NCI-H2171 (cell line): ENCODE measurements at regions not wholly inside any gene's neighbourhood (a gene's known extent, or its start where the extent isn't known, plus 50 kb on each side); places are given as distances from the start of the nearest gene placed in this dataset.
A peak's percentile ranks its signal among the peaks of the same experiment; 100 is the strongest.

Experiments used
- DNase-seq: peaks from one replicate; lab custom pipeline; 2025; lab: John Stamatoyannopoulos, UW

GRCh38 chr12:30874455-30875321 lies 51.9 kb upstream of the TSPAN11 start:
- DNase-seq, result no peak

- no peak for DNase-seq
Observed at GRCh38 chr12:30870491-30871265, 55.9 kb upstream of the TSPAN11 start.

- no peak for DNase-seq
Observed at GRCh38 chr12:30867415-30867814, 59.1 kb upstream of the TSPAN11 start.

- no peak for DNase-seq
Observed at GRCh38 chr12:30866256-30866655, 60.3 kb upstream of the TSPAN11 start.

- DNase-seq, result no peak
Observed at GRCh38 chr12:30863839-30864238, 62.7 kb upstream of the TSPAN11 start.

GRCh38 chr12:30862486-30862885 lies 64.1 kb upstream of the TSPAN11 start:
- DNase-seq, result no peak

GRCh38 chr12:30859226-30859625 lies 67.3 kb upstream of the TSPAN11 start:
- no peak for DNase-seq

GRCh38 chr12:30858471-30858870 lies 68.1 kb upstream of the TSPAN11 start:
- no peak for DNase-seq

GRCh38 chr12:30853561-30854133 lies 72.9 kb upstream of the TSPAN11 start:
- DNase-seq, result no peak

GRCh38 chr12:30850684-30851083 lies 75.9 kb upstream of the TSPAN11 start:
- DNase-seq, result no peak

GRCh38 chr12:30847259-30847658 lies 79.3 kb upstream of the TSPAN11 start:
- DNase-seq, result peak; percentile 58

GRCh38 chr12:30846776-30847175 lies 79.8 kb upstream of the TSPAN11 start:
- no peak for DNase-seq

- DNase-seq, result no peak
Observed at GRCh38 chr12:30845676-30846075, 80.9 kb upstream of the TSPAN11 start.

GRCh38 chr12:30843211-30843610 lies 83.3 kb upstream of the TSPAN11 start:
- DNase-seq, result no peak

- DNase-seq, result no peak
Observed at GRCh38 chr12:30840715-30841114, 85.8 kb upstream of the TSPAN11 start.

GRCh38 chr12:30839643-30840220 lies 85.0 kb upstream of the CAPRIN2 start:
- no peak for DNase-seq

GRCh38 chr12:30837595-30837994 lies 82.8 kb upstream of the CAPRIN2 start:
- DNase-seq, result no peak

- no peak for DNase-seq
Observed at GRCh38 chr12:30836656-30837445, 82.1 kb upstream of the CAPRIN2 start.

- no peak for DNase-seq
Observed at GRCh38 chr12:30835216-30835615, 80.5 kb upstream of the CAPRIN2 start.

- no peak for DNase-seq
Observed at GRCh38 chr12:30830751-30831150, 76.0 kb upstream of the CAPRIN2 start.

GRCh38 chr12:30829876-30830275 lies 75.1 kb upstream of the CAPRIN2 start:
- no peak for DNase-seq

GRCh38 chr12:30828686-30829085 lies 73.9 kb upstream of the CAPRIN2 start:
- DNase-seq, result no peak
